Uterus (tissue), 2 donors: ENCODE measurements at regions not wholly inside any gene's neighbourhood (a gene's known extent, or its start where the extent isn't known, plus 50 kb on each side); places are given as distances from the start of the nearest gene placed in this dataset.

Experiments
- CTCF ChIP-seq, 4 experiments: fragments of 200-600 bp in 2 of 4; fragments of 450-650 bp in 2 of 4; sonication (generic) in 2 of 4; IDR thresholded peaks; one replicate each; pipeline ENCODE4 v1.5.1; 2016 to 2019; ENCODE audit warnings: antibody characterized with exemption in 4 of 4, mild to moderate bottlenecking in 2 of 4, moderate library complexity in 1 of 4
- POLR2A ChIP-seq, 2 donors: fragments of 450-650 bp; IDR thresholded peaks; one replicate each; pipeline ENCODE4 v1.6.1; 2016; ENCODE audit warnings: antibody characterized with exemption in 2 of 2, mild to moderate bottlenecking in 1 of 2, moderate library complexity in 1 of 2

DNA sequence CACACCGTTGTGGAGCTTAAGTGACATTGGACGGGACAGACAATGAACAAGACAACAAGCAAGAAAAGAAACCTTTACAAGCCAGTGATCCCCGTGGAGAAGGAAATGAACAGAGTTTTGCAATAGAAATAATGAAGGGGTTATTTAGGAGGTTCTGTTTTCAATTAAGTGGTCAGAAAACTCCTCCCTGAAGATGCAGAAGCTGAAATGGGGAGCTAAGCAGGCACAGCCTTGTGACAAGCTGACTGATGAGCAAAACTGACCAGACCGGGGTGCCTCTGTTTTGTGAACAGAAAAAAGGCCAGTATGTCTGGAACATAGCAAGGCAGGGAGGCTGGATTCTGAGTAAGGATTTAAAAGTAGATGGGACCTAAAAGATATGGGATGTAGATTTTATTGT lies 299.8 kb upstream of the POM121L12 start:
- no peak for TF ChIP-seq POLR2A (IDR thresholded peaks at IDR 0.05)
- TF ChIP-seq CTCF (IDR thresholded peaks at IDR 0.05) = no peak
